Osteoblast (primary cell): ENCODE measurements at regions not wholly inside any gene's neighbourhood (a gene's known extent, or its start where the extent isn't known, plus 50 kb on each side); places are given as distances from the start of the nearest gene placed in this dataset.

Source experiments
- DNase-seq: peaks from one replicate; pipeline ENCODE4 v3.0.0; 2011; ENCODE audit warnings: low spot score, mixed read lengths; ENCODE audit not compliant: insufficient read length; ENCODE audit errors: missing footprints
- H2AFZ ChIP-seq: 2 replicates; pipeline ENCODE4 v1.6.0; 2011; ENCODE audit warnings: mild to moderate bottlenecking, low read length
- H3K27ac ChIP-seq: 2 replicates; pipeline ENCODE4 v1.5.1; 2011; ENCODE audit warnings: mild to moderate bottlenecking, low read depth, low read length, moderate library complexity
- H3K27me3 ChIP-seq: 2 replicates; pipeline ENCODE4 v1.6.0; 2012; ENCODE audit warnings: mild to moderate bottlenecking, control low read depth, inconsistent platforms, low read length, moderate library complexity; ENCODE audit not compliant: insufficient read depth
- H3K36me3 ChIP-seq: 2 replicates; pipeline ENCODE4 v1.5.1; 2011; ENCODE audit warnings: mild to moderate bottlenecking, low read length, control low read depth, moderate library complexity; ENCODE audit not compliant: insufficient read depth
- H3K4me1 ChIP-seq: 2 replicates; pipeline ENCODE4 v1.5.1; 2011; ENCODE audit warnings: mild to moderate bottlenecking, low read length, control low read depth, moderate library complexity; ENCODE audit not compliant: insufficient read depth
- H3K4me2 ChIP-seq: 2 replicates; pipeline ENCODE4 v1.6.0; 2011; ENCODE audit warnings: mild to moderate bottlenecking, low read length; ENCODE audit not compliant: insufficient read depth
- H3K4me3 ChIP-seq: fragments of 200-600 bp; sonication (generic); 3 replicates; pipeline ENCODE4 v1.5.1; 2012; ENCODE audit warnings: mild to moderate bottlenecking, low read length, inconsistent platforms; ENCODE audit not compliant: insufficient read depth
- H3K79me2 ChIP-seq: 2 replicates; pipeline ENCODE4 v1.6.0; 2012; ENCODE audit warnings: mild to moderate bottlenecking, low read length, control low read depth, inconsistent platforms; ENCODE audit not compliant: insufficient read depth
- H3K9me3 ChIP-seq: 2 replicates; pipeline ENCODE4 v1.5.1; 2011; ENCODE audit warnings: low read depth, low read length, control low read depth
- H4K20me1 ChIP-seq: 2 replicates; pipeline ENCODE4 v1.6.0; 2012; ENCODE audit warnings: mild to moderate bottlenecking, low read length, control low read depth; ENCODE audit not compliant: insufficient read depth
- CTCF ChIP-seq: IDR thresholded peaks from 2 replicates; pipeline ENCODE4 v1.5.1; 2011; ENCODE audit warnings: mild to moderate bottlenecking, low read depth, low read length, moderate library complexity; ENCODE audit errors: extremely low read depth

- no peak for DNase-seq
- H2AFZ ChIP-seq, result no peak overlapping the region
- H4K20me1 ChIP-seq, result no peaks in the 10 kb centered on the region
- no peaks in the 10 kb centered on the region for H3K36me3 ChIP-seq
- H3K27ac ChIP-seq, result no peak overlapping the region
- no peaks in the 10 kb centered on the region for H3K27me3 ChIP-seq
- no peak for TF ChIP-seq CTCF
- no peaks in the 10 kb centered on the region for H3K79me2 ChIP-seq
- peaks cover 7% of the 10 kb centered on the region for H3K4me1 ChIP-seq
- H3K9me3 ChIP-seq, result no peaks in the 10 kb centered on the region
- no peak overlapping the region for H3K4me3 ChIP-seq
- H3K4me2 ChIP-seq, result no peak overlapping the region
Observed at GRCh38 chr6:169082817-169083507, 170.7 kb downstream of the THBS2 start.

GRCh38 chr6:169082093-169082492 is 171.6 kb downstream of the THBS2 start:
- no peak overlapping the region for H3K4me3 ChIP-seq
- no peaks in the 10 kb centered on the region for H3K36me3 ChIP-seq
- no peaks in the 10 kb centered on the region for H3K9me3 ChIP-seq
- no peaks in the 10 kb centered on the region for H3K79me2 ChIP-seq
- H2AFZ ChIP-seq, result peak overlapping the region; percentile 52
- no peaks in the 10 kb centered on the region for H4K20me1 ChIP-seq
- no peak for TF ChIP-seq CTCF
- no peaks in the 10 kb centered on the region for H3K27me3 ChIP-seq
- no peaks in the 10 kb centered on the region for H3K4me1 ChIP-seq
- H3K27ac ChIP-seq, result no peak overlapping the region
- peak; percentile 62 for DNase-seq
- H3K4me2 ChIP-seq, result no peak overlapping the region

- no peak for TF ChIP-seq CTCF
- H3K27ac ChIP-seq, result no peak overlapping the region
- H3K36me3 ChIP-seq, result no peaks in the 10 kb centered on the region
- no peak overlapping the region for H3K4me3 ChIP-seq
- H3K9me3 ChIP-seq, result no peaks in the 10 kb centered on the region
- no peak for DNase-seq
- no peaks in the 10 kb centered on the region for H3K27me3 ChIP-seq
- no peaks in the 10 kb centered on the region for H3K4me1 ChIP-seq
- no peak overlapping the region for H3K4me2 ChIP-seq
- no peaks in the 10 kb centered on the region for H3K79me2 ChIP-seq
- H4K20me1 ChIP-seq, result no peaks in the 10 kb centered on the region
- H2AFZ ChIP-seq, result no peak overlapping the region
Observed at GRCh38 chr6:169081248-169081647, 172.4 kb downstream of the THBS2 start.

GRCh38 chr6:169079650-169080049 is 174.0 kb downstream of the THBS2 start:
- H3K9me3 ChIP-seq, result no peaks in the 10 kb centered on the region
- peak; percentile 52 for DNase-seq

More at GRCh38 chr6:169079650-169080049, 174.0 kb downstream of the THBS2 start:
- no peak for TF ChIP-seq CTCF
- Histone ChIP-seq H3K27ac (no peak overlapping the region), H3K4me2 (no peak overlapping the region), H3K4me1 (peaks cover 9% of the 10 kb centered on the region), H2AFZ (no peak overlapping the region), H3K27me3 (no peaks in the 10 kb centered on the region), H3K36me3 (no peaks in the 10 kb centered on the region), H3K4me3 (no peak overlapping the region), H3K79me2 (no peaks in the 10 kb centered on the region), H4K20me1 (no peaks in the 10 kb centered on the region)
